HUES6 (cell line): ENCODE measurements at regions not wholly inside any gene's neighbourhood (a gene's known extent, or its start where the extent isn't known, plus 50 kb on each side); places are given as distances from the start of the nearest gene placed in this dataset.
"Not testable (repeated sequence)": the region's sequence is repeated elsewhere in the genome, so short reads cannot be mapped to it uniquely, and the experiment has no call there.

Experiments
- H3K27ac ChIP-seq: 2 replicates; pipeline ENCODE4 v1.7.0; 2013; ENCODE audit warnings: low read depth, mild to moderate bottlenecking, low read length, inconsistent platforms
- H3K27me3 ChIP-seq: 2 replicates; pipeline ENCODE4 v1.6.1; 2013; ENCODE audit warnings: low read length; ENCODE audit not compliant: control insufficient read depth, insufficient read depth
- H3K36me3 ChIP-seq: 2 replicates; pipeline ENCODE4 v1.6.1; 2013; ENCODE audit warnings: low read length; ENCODE audit not compliant: control insufficient read depth, insufficient read depth
- H3K4me1 ChIP-seq: 2 replicates; pipeline ENCODE4 v1.6.1; 2013; ENCODE audit warnings: low read length; ENCODE audit not compliant: control insufficient read depth, insufficient read depth
- H3K4me3 ChIP-seq: 2 replicates; pipeline ENCODE4 v1.5.1; 2013; ENCODE audit warnings: low read depth, low read length
- H3K9ac ChIP-seq: one replicate; pipeline ENCODE4 v1.6.1; 2013; ENCODE audit warnings: mild to moderate bottlenecking, low read length
- H3K9me3 ChIP-seq: 2 replicates; pipeline ENCODE4 v1.6.1; 2013; ENCODE audit warnings: low read depth, low read length; ENCODE audit not compliant: control insufficient read depth, insufficient read depth

GRCh38 chr3:163572856-163573255 is 1505.4 kb downstream of the SI start:
- Histone ChIP-seq H3K27me3 (no peaks in the 10 kb centered on the region), H3K4me3 (no peak overlapping the region), H3K9me3 (peaks cover 14% of the 10 kb centered on the region), H3K27ac (no peak overlapping the region), H3K9ac (no peak overlapping the region), H3K36me3 (no peaks in the 10 kb centered on the region), H3K4me1 (no peaks in the 10 kb centered on the region)

- no peak overlapping the region for H3K4me3 ChIP-seq
- H3K27me3 ChIP-seq, result no peaks in the 10 kb centered on the region
- no peaks in the 10 kb centered on the region for H3K36me3 ChIP-seq
- no peak overlapping the region for H3K27ac ChIP-seq
- no peak overlapping the region for H3K9ac ChIP-seq
- H3K9me3 ChIP-seq, result 0 out of 2 replicates have a peak, but pooled peaks cover 10% of the 10 kb centered on the region
- peaks cover 5% of the 10 kb centered on the region for H3K4me1 ChIP-seq
Observed at GRCh38 chr3:163563485-163563884, 1514.8 kb downstream of the SI start.

DNA sequence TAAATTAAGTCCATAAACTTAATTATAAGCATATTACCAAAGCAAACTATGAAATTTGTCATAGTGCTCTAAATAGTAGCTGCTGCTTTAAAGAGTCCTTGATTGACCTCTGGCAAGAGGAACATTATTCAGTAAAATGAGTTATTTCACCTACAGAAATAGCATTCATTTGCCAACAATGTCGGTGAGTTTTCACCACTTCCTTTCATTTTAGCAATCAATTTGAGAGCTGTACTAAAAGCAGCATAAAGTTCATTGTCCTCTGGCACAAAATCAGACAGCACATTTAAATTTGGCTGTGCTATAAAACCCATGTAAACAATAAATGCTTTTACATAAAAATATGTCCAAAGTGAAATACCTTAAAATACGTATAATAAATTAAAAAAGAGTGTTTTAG is 1515.7 kb downstream of the SI start:
- H3K4me3 ChIP-seq, result no peak overlapping the region
- H3K4me1 ChIP-seq, result peaks cover 5% of the 10 kb centered on the region
- no peaks in the 10 kb centered on the region for H3K27me3 ChIP-seq
- no peak overlapping the region for H3K27ac ChIP-seq
- H3K9me3 ChIP-seq, result 0 out of 2 replicates have a peak, but pooled peaks cover 10% of the 10 kb centered on the region
- H3K36me3 ChIP-seq, result no peaks in the 10 kb centered on the region
- H3K9ac ChIP-seq, result no peak overlapping the region

DNA sequence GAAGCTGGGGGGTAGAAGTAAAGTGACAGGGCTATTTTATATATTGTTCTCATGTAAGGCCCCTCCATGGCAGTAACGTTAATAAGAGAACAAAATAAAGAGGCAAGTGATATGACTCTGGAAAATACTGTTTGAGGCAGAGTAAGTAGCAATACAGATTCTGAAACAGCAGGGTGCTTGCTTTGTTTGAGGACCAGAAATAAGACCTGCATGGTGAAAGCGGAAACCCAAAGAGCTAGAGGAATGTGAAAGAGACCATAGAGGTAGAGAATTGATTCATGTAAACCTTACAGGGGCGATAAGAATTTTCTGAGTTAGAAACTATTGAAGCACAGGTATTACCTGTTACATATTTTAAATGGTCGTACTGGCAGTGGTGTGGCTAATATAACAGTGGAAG is 1517.1 kb downstream of the SI start:
- H3K9me3 ChIP-seq, result 0 out of 2 replicates have a peak, but pooled peaks cover 10% of the 10 kb centered on the region
- no peak overlapping the region for H3K9ac ChIP-seq
- no peak overlapping the region for H3K4me3 ChIP-seq
- H3K36me3 ChIP-seq, result no peaks in the 10 kb centered on the region
- H3K27me3 ChIP-seq, result no peaks in the 10 kb centered on the region
- H3K27ac ChIP-seq, result no peak overlapping the region
- H3K4me1 ChIP-seq, result peaks cover 5% of the 10 kb centered on the region

DNA sequence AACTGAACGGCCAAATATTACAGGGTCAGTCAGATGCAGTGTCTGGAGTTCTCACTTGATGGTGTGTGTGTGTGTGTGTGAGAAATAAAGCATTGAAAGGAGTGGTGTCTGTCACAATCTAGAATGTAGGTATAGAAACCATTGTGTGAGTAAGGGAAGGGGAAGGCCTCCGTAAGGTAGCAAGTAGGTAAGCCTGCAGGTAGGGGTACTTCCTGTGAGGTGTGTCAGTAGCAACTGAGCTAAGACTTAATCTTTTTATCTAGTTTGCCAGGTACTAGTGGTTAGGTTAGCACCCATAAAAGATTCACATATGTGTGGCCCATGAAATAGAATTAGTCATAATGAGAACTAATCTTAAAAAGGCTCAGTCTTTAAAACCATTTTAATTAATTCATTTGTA is 1517.8 kb downstream of the SI start:
- Histone ChIP-seq H3K4me1 (peaks cover 5% of the 10 kb centered on the region), H3K9ac (no peak overlapping the region), H3K4me3 (no peak overlapping the region), H3K27ac (no peak overlapping the region), H3K36me3 (no peaks in the 10 kb centered on the region), H3K9me3 (0 out of 2 replicates have a peak, but pooled peaks cover 10% of the 10 kb centered on the region), H3K27me3 (no peaks in the 10 kb centered on the region)

- no peak overlapping the region for H3K27ac ChIP-seq
- H3K4me3 ChIP-seq, result no peak overlapping the region
- H3K9ac ChIP-seq, result no peak overlapping the region
- H3K4me1 ChIP-seq, result peaks cover 5% of the 10 kb centered on the region
- H3K36me3 ChIP-seq, result no peaks in the 10 kb centered on the region
- no peaks in the 10 kb centered on the region for H3K9me3 ChIP-seq
- H3K27me3 ChIP-seq, result no peaks in the 10 kb centered on the region
Observed at GRCh38 chr3:163556813-163557523, 1521.3 kb downstream of the SI start.

DNA sequence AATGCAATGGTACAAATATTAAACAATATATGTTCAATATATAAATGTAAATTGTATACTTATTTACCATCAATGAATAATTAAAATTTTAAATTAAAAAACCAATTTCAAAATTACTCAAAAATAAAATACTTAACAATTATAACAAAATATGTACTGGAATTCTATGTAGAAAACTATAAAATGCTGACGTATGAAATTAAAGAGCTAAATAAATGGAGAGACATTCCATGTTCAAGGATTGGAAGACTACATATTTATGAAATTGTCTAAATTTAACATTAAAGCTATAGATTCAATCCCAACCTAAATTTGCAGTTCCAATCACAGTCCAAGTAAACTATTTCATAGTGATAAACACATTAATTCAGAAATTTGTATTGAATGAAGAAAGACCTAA is 1522.4 kb downstream of the SI start:
- H3K36me3 ChIP-seq, result no peaks in the 10 kb centered on the region
- no peaks in the 10 kb centered on the region for H3K9me3 ChIP-seq
- H3K9ac ChIP-seq, result no peak overlapping the region
- H3K4me3 ChIP-seq, result no peak overlapping the region
- H3K4me1 ChIP-seq, result no peaks in the 10 kb centered on the region
- no peak overlapping the region for H3K27ac ChIP-seq
- no peaks in the 10 kb centered on the region for H3K27me3 ChIP-seq

- H3K27me3 ChIP-seq, result no peaks in the 10 kb centered on the region
- H3K4me3 ChIP-seq, result no peak overlapping the region; the same call in 1 of the 2 replicates
- H3K4me1 ChIP-seq, result no peaks in the 10 kb centered on the region
- no peak overlapping the region for H3K9ac ChIP-seq
- H3K27ac ChIP-seq, result no peak overlapping the region
- no peaks in the 10 kb centered on the region for H3K36me3 ChIP-seq
- H3K9me3 ChIP-seq, result no peaks in the 10 kb centered on the region
Observed at GRCh38 chr3:163552659-163552966, 1525.7 kb downstream of the SI start.

DNA sequence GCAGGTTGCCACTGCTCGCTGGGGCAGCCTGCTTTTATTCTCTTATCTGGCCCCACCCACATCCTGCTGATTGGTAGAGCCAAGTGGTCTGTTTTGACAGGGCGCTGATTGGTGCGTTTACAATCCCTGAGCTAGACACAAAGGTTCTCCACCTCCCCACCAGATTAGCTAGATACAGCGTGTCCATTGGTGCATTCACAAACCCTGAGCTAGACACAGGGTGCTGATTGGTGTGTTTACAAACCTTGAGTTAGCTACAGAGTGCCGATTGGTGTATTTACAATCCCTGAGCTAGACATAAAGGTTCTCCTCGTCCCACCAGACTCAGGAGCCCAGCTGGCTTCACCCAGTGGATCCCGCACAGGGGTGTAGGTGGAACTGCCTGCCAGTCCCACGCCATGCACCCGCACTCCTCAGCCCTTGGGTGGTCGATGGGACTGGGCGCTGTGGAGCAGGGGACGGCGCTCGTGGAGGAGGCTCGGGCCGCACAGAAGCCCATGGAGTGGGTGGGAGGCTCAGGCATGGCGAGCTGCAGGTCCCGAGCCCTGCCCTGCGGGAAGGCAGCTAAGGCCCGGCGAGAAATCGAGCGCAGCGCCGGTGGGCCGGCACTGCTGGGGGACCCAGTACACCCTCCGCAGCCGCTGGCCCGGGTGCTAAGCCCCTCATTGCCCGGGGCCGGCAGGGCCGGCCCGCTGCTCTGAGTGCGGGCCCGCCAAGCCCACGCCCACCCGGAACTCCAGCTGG is 1526.2 kb downstream of the SI start:
- H3K36me3 ChIP-seq, H3K27ac ChIP-seq: not testable (repeated sequence)

GRCh38 chr3:163548015-163548414 is 1530.3 kb downstream of the SI start:
- H3K4me3 ChIP-seq, result no peak overlapping the region
- H3K36me3 ChIP-seq, result no peaks in the 10 kb centered on the region
- H3K27me3 ChIP-seq, result no peaks in the 10 kb centered on the region
- H3K9ac ChIP-seq, result no peak overlapping the region
- H3K27ac ChIP-seq, result no peak overlapping the region
- H3K4me1 ChIP-seq, result no peaks in the 10 kb centered on the region
- no peaks in the 10 kb centered on the region for H3K9me3 ChIP-seq

More for the DNA sequence above, 1526.2 kb downstream of the SI start:
- not testable (repeated sequence) for H3K4me1 ChIP-seq, H3K4me3 ChIP-seq, H3K27me3 ChIP-seq, H3K9ac ChIP-seq, H3K9me3 ChIP-seq

DNA sequence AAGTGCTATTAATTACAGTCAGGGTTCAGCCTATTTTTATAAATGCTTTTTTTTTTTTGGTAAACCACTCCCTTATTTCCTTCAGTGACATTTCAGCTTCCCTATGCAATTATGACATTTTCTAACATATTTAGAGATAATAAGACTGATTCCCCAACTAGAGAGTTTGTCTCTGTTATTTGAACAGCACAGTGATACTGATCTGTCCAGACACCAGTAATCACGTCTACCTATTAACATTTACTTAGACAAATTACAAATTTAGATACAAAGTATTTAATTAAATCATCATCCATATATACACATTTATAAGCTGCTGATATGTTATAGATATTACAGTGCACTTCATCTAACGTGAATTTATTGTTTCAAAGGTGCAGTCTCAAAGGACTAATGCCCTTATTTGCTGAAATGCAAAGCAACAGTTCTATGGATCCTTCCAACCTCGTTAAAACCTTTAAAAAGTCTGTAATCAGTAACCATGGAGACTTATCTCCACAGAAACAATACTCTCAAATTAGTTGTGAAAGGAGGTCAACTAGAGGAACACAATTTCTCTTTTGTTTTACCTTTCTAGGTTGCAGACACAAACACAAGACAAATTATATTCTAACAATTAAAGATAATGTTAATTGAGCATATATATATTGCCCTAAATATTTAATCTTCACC is 1531.1 kb downstream of the SI start:
- no peak overlapping the region for H3K27ac ChIP-seq
- no peak overlapping the region for H3K9ac ChIP-seq

More for the DNA sequence above, 1531.1 kb downstream of the SI start:
- H3K4me3 ChIP-seq, result no peak overlapping the region
- H3K4me1 ChIP-seq, result no peaks in the 10 kb centered on the region
- H3K9me3 ChIP-seq, result no peaks in the 10 kb centered on the region
- no peaks in the 10 kb centered on the region for H3K27me3 ChIP-seq
- H3K36me3 ChIP-seq, result no peaks in the 10 kb centered on the region
